Memory B cell (primary cell): ENCODE measurements at regions not wholly inside any gene's neighbourhood (a gene's known extent, or its start where the extent isn't known, plus 50 kb on each side); places are given as distances from the start of the nearest gene placed in this dataset.

Experiments
- ATAC-seq: fragments of 150-1000 bp; cut with Tn5 transposase; 2 replicates; pipeline ENCODE4 v1.10.0; 2021; ENCODE audit warnings: low read depth, mild to moderate bottlenecking, moderate library complexity
- DNase-seq, 2 donors: peaks; one replicate each; pipeline ENCODE4 v3.0.0; 2022; ENCODE audit warnings: low spot score in 2 of 2
- H3K27ac Mint-ChIP-seq: one replicate; pipeline ENCODE4 v1.8.0; 2022; ENCODE audit warnings: mild to moderate bottlenecking, moderate library complexity, mixed read lengths
- H3K27me3 Mint-ChIP-seq: one replicate; pipeline ENCODE4 v1.8.0; 2022; ENCODE audit warnings: mixed read lengths
- H3K36me3 Mint-ChIP-seq: one replicate; pipeline ENCODE4 v1.8.0; 2022; ENCODE audit warnings: mild to moderate bottlenecking, mixed read lengths
- H3K4me1 Mint-ChIP-seq: one replicate; pipeline ENCODE4 v1.8.0; 2022; ENCODE audit warnings: mixed read lengths
- H3K4me3 Mint-ChIP-seq: one replicate; pipeline ENCODE4 v1.8.0; 2022; ENCODE audit warnings: mild to moderate bottlenecking, moderate library complexity, mixed read lengths
- H3K9me3 Mint-ChIP-seq: one replicate; pipeline ENCODE4 v1.8.0; 2022; ENCODE audit warnings: mixed read lengths

GRCh38 chr1:78830321-78830720 is 176.2 kb downstream of the ADGRL4 start:
- no peaks in the 10 kb centered on the region for H3K36me3 Mint-ChIP-seq
- H3K4me1 Mint-ChIP-seq, result no peaks in the 10 kb centered on the region
- H3K4me3 Mint-ChIP-seq, result no peak overlapping the region
- ATAC-seq (no peak), DNase-seq (no peak)
- H3K9me3 Mint-ChIP-seq, result no peaks in the 10 kb centered on the region
- H3K27me3 Mint-ChIP-seq, result no peaks in the 10 kb centered on the region
- H3K27ac Mint-ChIP-seq, result no peak overlapping the region

GRCh38 chr1:78831731-78832360 is 174.7 kb downstream of the ADGRL4 start:
- H3K4me3 Mint-ChIP-seq, result no peak overlapping the region
- DNase-seq, result no peak

GRCh38 chr1:78833491-78833890 is 173.0 kb downstream of the ADGRL4 start:
- ATAC-seq (no peak), DNase-seq (no peak)
- no peak overlapping the region for H3K4me3 Mint-ChIP-seq
- no peaks in the 10 kb centered on the region for H3K9me3 Mint-ChIP-seq
- no peaks in the 10 kb centered on the region for H3K36me3 Mint-ChIP-seq
- H3K4me1 Mint-ChIP-seq, result peaks cover 6% of the 10 kb centered on the region
- H3K27ac Mint-ChIP-seq, result no peak overlapping the region
- H3K27me3 Mint-ChIP-seq, result no peaks in the 10 kb centered on the region

More at GRCh38 chr1:78831731-78832360, 174.7 kb downstream of the ADGRL4 start:
- ATAC-seq, result no peak
- H3K27me3 Mint-ChIP-seq, result no peaks in the 10 kb centered on the region
- peaks cover 3% of the 10 kb centered on the region for H3K4me1 Mint-ChIP-seq
- no peaks in the 10 kb centered on the region for H3K36me3 Mint-ChIP-seq
- no peak overlapping the region for H3K27ac Mint-ChIP-seq
- H3K9me3 Mint-ChIP-seq, result no peaks in the 10 kb centered on the region

- no peak for ATAC-seq
- Mint-ChIP-seq H3K4me3 (no peak overlapping the region), H3K27ac (no peak overlapping the region), H3K9me3 (no peaks in the 10 kb centered on the region), H3K4me1 (peaks cover 6% of the 10 kb centered on the region), H3K27me3 (no peaks in the 10 kb centered on the region), H3K36me3 (no peaks in the 10 kb centered on the region)
- DNase-seq, result no peak
Measured at GRCh38 chr1:78834201-78834741, 172.3 kb downstream of the ADGRL4 start.

- DNase-seq, result no peak
- ATAC-seq, result no peak
- Mint-ChIP-seq H3K36me3 (no peaks in the 10 kb centered on the region), H3K4me1 (peaks cover 6% of the 10 kb centered on the region), H3K4me3 (no peak overlapping the region), H3K9me3 (no peaks in the 10 kb centered on the region), H3K27ac (no peak overlapping the region), H3K27me3 (no peaks in the 10 kb centered on the region)
Measured at GRCh38 chr1:78836726-78837125, 169.8 kb downstream of the ADGRL4 start.

GRCh38 chr1:78839704-78840277 is 166.7 kb downstream of the ADGRL4 start:
- Mint-ChIP-seq H3K27me3 (no peaks in the 10 kb centered on the region), H3K36me3 (no peaks in the 10 kb centered on the region), H3K4me1 (peaks cover 6% of the 10 kb centered on the region), H3K4me3 (no peak overlapping the region), H3K9me3 (no peaks in the 10 kb centered on the region), H3K27ac (no peak overlapping the region)
- ATAC-seq (no peak), DNase-seq (peak; percentile 16 to 22)
